Body of pancreas (tissue), 4 donors: ENCODE measurements at regions not wholly inside any gene's neighbourhood (a gene's known extent, or its start where the extent isn't known, plus 50 kb on each side); places are given as distances from the start of the nearest gene placed in this dataset.
"Not testable (repeated sequence)": the region's sequence is repeated elsewhere in the genome, so short reads cannot be mapped to it uniquely, and the experiment has no call there.

Source experiments
- ATAC-seq: fragments of 150-250 bp; one replicate; pipeline ENCODE4 v1.9.1; 2016
- DNase-seq, 4 donors: peaks; one replicate each; pipeline ENCODE4 v3.0.0-alpha.2; 2019
- H3K27ac ChIP-seq, 4 donors: fragments of 200-600 bp; sonication (generic); 1 replicate in 3 of 4; 2 replicates in 1 of 4; pipeline versions ENCODE4 v1.5.1 to v1.6.1; 2016 to 2019; ENCODE audit warnings: mild to moderate bottlenecking in 1 of 4, mixed read lengths in 1 of 4, moderate library complexity in 1 of 4
- H3K27me3 ChIP-seq, 2 donors: fragments of 200-600 bp; sonication (generic); one replicate each; pipeline ENCODE4 v1.6.0; 2016; ENCODE audit warnings: mild to moderate bottlenecking in 1 of 2
- H3K36me3 ChIP-seq, 2 donors: fragments of 200-600 bp; sonication (generic); replicated peaks in 1 of 2; 2 replicates each; pipeline ENCODE4 v1.5.1; 2016; ENCODE audit warnings: low read depth in 2 of 2; ENCODE audit not compliant: insufficient read depth in 1 of 2
- H3K4me1 ChIP-seq: fragments of 200-600 bp; sonication (generic); one replicate; pipeline ENCODE4 v1.6.0; 2016
- H3K4me3 ChIP-seq, 2 donors: fragments of 200-600 bp; sonication (generic); 1 replicate in 1 of 2; 2 replicates in 1 of 2; pipeline ENCODE4 v1.5.1; 2016 to 2019
- H3K9me3 ChIP-seq, 3 donors: fragments of 200-600 bp; sonication (generic); 1 replicate in 2 of 3; 2 replicates in 1 of 3; pipeline ENCODE4 v1.5.1; 2016
- POLR2A ChIP-seq, 3 donors: fragments of 450-650 bp; IDR thresholded peaks; one replicate each; pipeline ENCODE4 v1.6.1; 2016; ENCODE audit warnings: antibody characterized with exemption in 3 of 3, mild to moderate bottlenecking in 2 of 3
- WGBS, 2 donors: methylation state at CpG; one replicate each; pipeline ENCODE4 v1.1.5; 2017; 5-methylcytosine and 5-hydroxymethylcytosine counted together
- intact Hi-C: fragments of 100-400 bp; cut with DNase I; formaldehyde crosslinking; loops from one replicate; pipeline ENCODE4 v1.15.1; 2023
- TF ChIP-seq, protein P1 (sequence below), 7 experiments: fragments of 450-650 bp in 4 of 7; fragments of 200-600 bp in 3 of 7; sonication (generic) in 3 of 7; IDR thresholded peaks; one replicate each; pipeline ENCODE4 v1.5.1; 2016 to 2019; ENCODE audit warnings: antibody characterized with exemption in 7 of 7

DNA sequence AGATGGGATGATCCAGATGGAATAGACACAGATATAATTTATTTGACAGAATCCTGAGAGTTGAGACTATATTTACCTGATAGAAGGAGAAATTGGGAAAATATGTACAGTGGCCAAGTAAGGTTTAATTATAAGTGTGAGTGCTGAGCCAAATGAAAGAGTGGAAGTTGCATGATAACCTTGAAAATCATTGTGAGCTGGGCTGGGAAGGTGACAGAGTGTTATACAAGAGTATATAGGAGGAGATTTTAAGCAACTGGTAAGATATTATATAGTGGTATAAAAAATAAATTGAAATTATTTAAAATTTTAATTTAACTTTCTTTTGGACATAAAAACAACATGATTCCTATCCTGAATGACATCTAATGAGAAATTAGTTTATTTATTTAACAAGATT lies 340.8 kb downstream of the NUP35 start:
- Histone ChIP-seq H3K27me3 (no peaks in the 10 kb centered on the region), H3K27ac (no peak overlapping the region)
- no peak for ATAC-seq

DNA sequence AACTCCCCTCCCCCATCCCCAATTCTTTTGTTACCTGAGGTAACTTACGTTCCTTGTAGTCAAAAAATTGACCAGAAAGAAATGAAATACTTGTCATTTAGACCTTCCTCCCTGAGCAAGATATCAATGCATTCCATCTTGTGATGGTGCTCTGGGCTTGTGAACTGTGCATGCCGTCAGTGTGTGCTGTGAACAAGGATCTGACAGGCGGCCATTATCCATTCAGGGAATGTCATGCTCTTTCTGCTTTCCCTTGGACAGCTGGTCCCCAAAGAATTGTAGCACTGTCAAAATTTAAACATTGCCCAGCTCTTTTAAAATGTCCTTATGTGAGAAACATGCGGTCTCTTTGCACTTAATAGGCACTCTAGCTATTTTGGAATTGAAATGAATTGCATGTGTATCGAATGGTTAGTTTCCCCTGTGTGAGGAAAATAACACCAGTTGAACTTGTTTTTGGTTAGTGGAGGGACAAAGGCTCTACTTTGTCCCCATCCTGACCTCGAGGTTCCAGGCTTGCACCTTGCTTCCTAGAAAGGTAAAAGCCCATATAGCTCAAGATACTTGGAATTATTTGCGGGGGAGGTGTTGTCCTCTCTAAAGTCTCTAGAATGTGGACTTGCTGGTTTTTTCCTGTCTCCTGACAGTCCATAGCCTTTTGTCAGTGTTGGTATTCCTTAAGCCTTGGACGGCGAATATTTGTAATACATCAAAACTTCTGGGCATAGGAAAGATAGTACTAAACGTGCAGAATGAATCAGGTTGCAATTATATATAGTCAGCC lies 350.9 kb downstream of the NUP35 start:
- ATAC-seq (no peak), DNase-seq (no peak)
- 80 to 82% methylated on average over 10 of the region's 10 CpGs for WGBS, 2 donors
- no peaks in the 10 kb centered on the region for H3K27me3 ChIP-seq
- intact Hi-C loops: no loop called here
- TF ChIP-seq POLR2A (IDR thresholded peaks at IDR 0.05): no peak
- TF ChIP-seq, protein P1, sequence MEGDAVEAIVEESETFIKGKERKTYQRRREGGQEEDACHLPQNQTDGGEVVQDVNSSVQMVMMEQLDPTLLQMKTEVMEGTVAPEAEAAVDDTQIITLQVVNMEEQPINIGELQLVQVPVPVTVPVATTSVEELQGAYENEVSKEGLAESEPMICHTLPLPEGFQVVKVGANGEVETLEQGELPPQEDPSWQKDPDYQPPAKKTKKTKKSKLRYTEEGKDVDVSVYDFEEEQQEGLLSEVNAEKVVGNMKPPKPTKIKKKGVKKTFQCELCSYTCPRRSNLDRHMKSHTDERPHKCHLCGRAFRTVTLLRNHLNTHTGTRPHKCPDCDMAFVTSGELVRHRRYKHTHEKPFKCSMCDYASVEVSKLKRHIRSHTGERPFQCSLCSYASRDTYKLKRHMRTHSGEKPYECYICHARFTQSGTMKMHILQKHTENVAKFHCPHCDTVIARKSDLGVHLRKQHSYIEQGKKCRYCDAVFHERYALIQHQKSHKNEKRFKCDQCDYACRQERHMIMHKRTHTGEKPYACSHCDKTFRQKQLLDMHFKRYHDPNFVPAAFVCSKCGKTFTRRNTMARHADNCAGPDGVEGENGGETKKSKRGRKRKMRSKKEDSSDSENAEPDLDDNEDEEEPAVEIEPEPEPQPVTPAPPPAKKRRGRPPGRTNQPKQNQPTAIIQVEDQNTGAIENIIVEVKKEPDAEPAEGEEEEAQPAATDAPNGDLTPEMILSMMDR (IDR thresholded peaks at IDR 0.05): no peak
- H3K4me3 ChIP-seq: no peak overlapping the region
- no peak overlapping the region for H3K27ac ChIP-seq
- no peaks in the 10 kb centered on the region for H3K9me3 ChIP-seq
- H3K4me1 ChIP-seq: no peaks in the 10 kb centered on the region
- no peaks in the 10 kb centered on the region for H3K36me3 ChIP-seq

More for the DNA sequence above, 340.8 kb downstream of the NUP35 start:
- no peak overlapping the region for H3K4me3 ChIP-seq
- no peak for DNase-seq
- no peaks in the 10 kb centered on the region for H3K9me3 ChIP-seq
- intact Hi-C loops: no loop called here
- H3K36me3 ChIP-seq: no peaks in the 10 kb centered on the region
- no peak for TF ChIP-seq POLR2A (IDR thresholded peaks at IDR 0.05)
- TF ChIP-seq, protein P1 (IDR thresholded peaks at IDR 0.05): no peak
- no peaks in the 10 kb centered on the region for H3K4me1 ChIP-seq

DNA sequence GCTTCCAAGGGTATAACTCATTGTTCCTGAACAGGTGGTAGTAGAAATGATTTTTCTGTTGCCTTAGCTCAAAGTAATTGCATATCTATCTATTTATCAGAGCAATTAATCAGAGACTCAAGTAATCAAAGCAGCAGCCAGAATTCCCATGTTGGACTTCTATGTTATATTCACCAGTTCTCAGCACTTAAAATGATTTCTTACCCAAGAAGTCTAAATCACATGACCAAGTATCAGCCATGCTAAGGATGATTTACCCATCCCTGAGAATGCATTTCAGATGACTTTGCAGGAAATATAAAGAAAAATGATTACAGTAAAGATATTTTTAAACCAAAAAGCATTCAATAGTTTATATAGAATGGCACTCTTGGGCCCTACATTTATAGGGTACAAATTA lies 352.2 kb downstream of the NUP35 start:
- Histone ChIP-seq H3K4me1 (no peaks in the 10 kb centered on the region), H3K4me3 (no peak overlapping the region), H3K9me3 (no peaks in the 10 kb centered on the region), H3K27ac (no peak overlapping the region), H3K36me3 (no peaks in the 10 kb centered on the region), H3K27me3 (no peaks in the 10 kb centered on the region)
- no peak for DNase-seq
- TF ChIP-seq POLR2A (IDR thresholded peaks at IDR 0.05): no peak
- TF ChIP-seq, protein P1 (IDR thresholded peaks at IDR 0.05): no peak
- intact Hi-C loops: no loop called here
- no peak for ATAC-seq

DNA sequence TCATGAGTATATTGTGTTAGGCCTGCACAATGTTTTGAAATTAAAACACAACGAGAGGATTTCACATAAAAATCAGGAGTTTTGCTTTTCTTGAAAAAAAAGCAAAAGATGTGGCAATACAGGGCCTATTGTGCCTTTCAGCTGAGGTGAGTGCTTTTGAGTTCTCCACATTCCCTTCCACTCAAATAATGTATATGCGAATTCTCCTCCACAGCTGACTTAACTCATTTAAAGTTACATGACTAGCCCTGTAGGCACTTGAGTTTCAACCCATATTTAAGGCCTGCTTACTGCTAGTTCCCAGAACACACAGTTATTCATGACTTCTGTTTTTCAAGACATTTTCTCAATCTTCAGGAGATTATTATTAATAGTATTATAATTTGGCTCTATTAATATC lies 353.1 kb downstream of the NUP35 start:
- ATAC-seq (no peak), DNase-seq (no peak)
- TF ChIP-seq, protein P1 (IDR thresholded peaks at IDR 0.05): no peak
- TF ChIP-seq POLR2A (IDR thresholded peaks at IDR 0.05): no peak
- WGBS, 2 donors: 77 to 81% methylated on average over 2 of the region's 2 CpGs
- Histone ChIP-seq H3K27ac (no peak overlapping the region), H3K36me3 (no peaks in the 10 kb centered on the region), H3K4me1 (no peaks in the 10 kb centered on the region), H3K9me3 (no peaks in the 10 kb centered on the region), H3K27me3 (no peaks in the 10 kb centered on the region), H3K4me3 (no peak overlapping the region)
- intact Hi-C loops: no loop called here

DNA sequence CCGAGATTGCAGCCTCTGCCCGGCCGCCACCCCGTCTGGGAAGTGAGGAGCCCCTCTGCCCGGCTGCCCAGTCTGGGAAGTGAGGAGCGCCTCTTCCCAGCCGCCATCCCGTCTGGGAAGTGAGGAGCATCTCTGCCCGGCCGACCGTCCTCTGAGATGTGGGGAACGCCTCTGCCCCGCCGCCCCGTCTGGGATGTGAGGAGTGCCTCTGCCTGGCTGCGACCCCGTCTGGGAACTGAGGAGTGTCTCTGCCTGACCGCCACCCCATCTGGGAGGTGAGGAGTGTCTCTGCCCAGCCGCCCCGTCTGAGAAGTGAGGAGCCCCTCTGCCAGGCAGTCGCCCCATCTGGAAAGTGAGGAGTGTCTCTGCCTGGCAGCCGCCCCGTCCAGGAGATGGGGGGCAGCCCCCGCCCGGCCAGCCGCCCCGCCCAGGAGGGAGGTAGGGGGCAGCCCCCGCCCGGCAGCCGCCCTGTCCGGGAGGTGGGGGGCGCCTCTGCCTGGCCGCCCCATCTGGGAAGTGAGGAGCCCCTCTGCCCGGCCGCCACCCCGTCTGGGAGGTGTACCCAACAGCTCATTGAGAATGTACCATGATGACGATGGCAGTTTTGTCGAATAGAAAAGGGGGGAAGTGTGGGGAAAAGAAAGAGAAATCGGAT lies 354.8 kb downstream of the NUP35 start:
- H3K36me3 ChIP-seq, H3K9me3 ChIP-seq, intact Hi-C loops, H3K4me1 ChIP-seq, ATAC-seq, H3K27me3 ChIP-seq, H3K4me3 ChIP-seq, DNase-seq, H3K27ac ChIP-seq: not testable (repeated sequence)
- WGBS, 2 donors: 96 to 99% methylated on average over 16 to 32 of the region's 39 CpGs
